IMR-90 (cell line): ENCODE measurements at regions not wholly inside any gene's neighbourhood (a gene's known extent, or its start where the extent isn't known, plus 50 kb on each side); places are given as distances from the start of the nearest gene placed in this dataset.

Source experiments
- BHLHE40 ChIP-seq: fragments of 150-350 bp; IDR thresholded peaks from 2 replicates; pipeline ENCODE4 v1.6.1; 2016; ENCODE audit warnings: mild to moderate bottlenecking, low read depth, low read length
- CEBPB ChIP-seq: IDR thresholded peaks from 2 replicates; pipeline ENCODE4 v1.6.1; 2012; ENCODE audit warnings: low read depth, low read length, improper control_type of control experiment
- CHD1 ChIP-seq: IDR thresholded peaks from 2 replicates; pipeline ENCODE4 v1.6.1; 2012; ENCODE audit warnings: low read depth, low read length, improper control_type of control experiment
- CTCF ChIP-seq: conservative IDR thresholded peaks from 2 replicates; pipeline ENCODE4 v1.5.1; 2012; ENCODE audit warnings: mild to moderate bottlenecking, low read depth, low read length, improper control_type of control experiment
- ELK1 ChIP-seq: fragments of 150-350 bp; IDR thresholded peaks from 2 replicates; pipeline ENCODE4 v1.6.1; 2016; ENCODE audit warnings: low read depth, mild to moderate bottlenecking, low read length, moderate library complexity, borderline replicate concordance
- NFE2L2 ChIP-seq: fragments of 150-350 bp; IDR thresholded peaks from 2 replicates; pipeline ENCODE4 v1.6.1; 2016; ENCODE audit warnings: low read depth, mild to moderate bottlenecking, low read length
- POLR2A ChIP-seq: IDR thresholded peaks from 2 replicates; pipeline ENCODE4 v1.6.1; 2012; ENCODE audit warnings: mild to moderate bottlenecking, low read depth, low read length
- RAD21 ChIP-seq: IDR thresholded peaks from 2 replicates; pipeline ENCODE4 v1.6.1; 2012; ENCODE audit warnings: low read length, improper control_type of control experiment
- RCOR1 ChIP-seq: IDR thresholded peaks from 2 replicates; pipeline ENCODE4 v1.6.1; 2012; ENCODE audit warnings: mild to moderate bottlenecking, low read length, improper control_type of control experiment; ENCODE audit not compliant: insufficient replicate concordance

- TF ChIP-seq NFE2L2: no peak
- no peak for TF ChIP-seq CEBPB
- TF ChIP-seq CTCF: no peak
- no peak for TF ChIP-seq CHD1
- TF ChIP-seq POLR2A: no peak
- TF ChIP-seq RAD21: no peak
- no peak for TF ChIP-seq ELK1
- no peak for TF ChIP-seq BHLHE40
- TF ChIP-seq RCOR1: no peak
These were observed 293.5 kb downstream of the MED10 start for GRCh38 chr5:6084836-6085235.
